ENCODE measurements at regions not wholly inside any gene's neighbourhood (a gene's known extent, or its start where the extent isn't known, plus 50 kb on each side); places are given as distances from the start of the nearest gene placed in this dataset.

DNA sequence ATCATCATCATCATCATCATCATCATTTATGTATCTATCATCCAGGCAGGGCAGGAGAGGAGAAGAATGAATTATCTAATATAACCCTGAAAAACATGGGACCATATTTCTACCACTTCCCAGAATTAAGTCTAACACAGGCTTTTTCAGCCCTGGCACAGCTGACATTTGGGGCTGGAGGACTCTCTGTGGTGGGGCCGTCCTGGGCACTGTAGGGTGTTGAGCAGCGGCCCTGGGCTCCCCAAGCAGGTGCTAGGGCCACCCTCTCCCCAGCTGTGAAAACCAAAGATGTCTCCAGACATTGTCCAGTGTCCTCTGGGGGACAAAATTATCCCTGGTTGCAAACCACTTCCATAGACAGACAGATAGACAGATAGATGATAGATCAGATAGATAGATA is 288.4 kb downstream of the CRLF2 start:
- Histone ChIP-seq H2AFZ (replicated peaks; ENCODE audit: low read length, poor library complexity) (no peak overlapping the region), H3K4me1 (ENCODE audit: control insufficient read depth, insufficient read depth, low read length) (no peaks in the 10 kb centered on the region), H2BK5ac (ENCODE audit: low read depth, low read length, poor library complexity, severe bottlenecking) (no peak overlapping the region), H4K20me1 (ENCODE audit: insufficient read depth, low read length) (no peaks in the 10 kb centered on the region), H3K79me1 (ENCODE audit: low read depth in 1 of 2, low read length in 2 of 2) (no peaks in the 10 kb centered on the region), H3K27me3 (ENCODE audit: control insufficient read depth, insufficient read depth, low read length) (no peaks in the 10 kb centered on the region), H3K18ac (ENCODE audit: low read depth, low read length) (no peak overlapping the region), H3K23ac (ENCODE audit: low read depth, low read length) (no peak overlapping the region), H3K27ac (ENCODE audit: insufficient read depth, low read length) (no peak overlapping the region), H3K56ac (ENCODE audit: extremely low read depth, insufficient read depth, low read length) (no peak overlapping the region), H2BK20ac (ENCODE audit: low read depth, low read length) (no peak overlapping the region), H3K9me3 (ENCODE audit: control insufficient read depth, insufficient read depth, low read length) (peaks cover 15% of the 10 kb centered on the region), H3K36me3 (ENCODE audit: control insufficient read depth, insufficient read depth, low read length) (no peaks in the 10 kb centered on the region), H2BK15ac (ENCODE audit: low read depth, low read length) (no peak overlapping the region), H3K9me1 (ENCODE audit: insufficient read depth, low read length) (no peaks in the 10 kb centered on the region), H4K91ac (ENCODE audit: insufficient read depth, low read depth, low read length) (no peak overlapping the region), H3K9ac (ENCODE audit: low read depth, low read length) (no peak overlapping the region), H4K5ac (ENCODE audit: low read depth, low read length) (no peak overlapping the region), H2AK5ac (ENCODE audit: low read depth, low read length) (no peak overlapping the region), H3K4me3 (ENCODE audit: insufficient read depth, low read depth, low read length) (no peak overlapping the region), H3K4ac (ENCODE audit: low read depth, low read length) (no peak overlapping the region), H2BK120ac (ENCODE audit: low read depth, low read length) (no peak overlapping the region), H3K4me2 (ENCODE audit: low read depth, low read length) (no peak overlapping the region), H3K14ac (replicated peaks; ENCODE audit: low read depth, low read length) (no peak overlapping the region), H4K8ac (ENCODE audit: low read depth in 2 of 2, low read length in 2 of 2) (no peak overlapping the region), H2AK9ac (replicated peaks; ENCODE audit: low read depth, low read length, poor library complexity) (no peak overlapping the region)
- no peak for DNase-seq
- no peak for TF ChIP-seq MAFK (IDR thresholded peaks at IDR 0.05; ENCODE audit: low read depth, low read length)
- TF ChIP-seq, protein P1, sequence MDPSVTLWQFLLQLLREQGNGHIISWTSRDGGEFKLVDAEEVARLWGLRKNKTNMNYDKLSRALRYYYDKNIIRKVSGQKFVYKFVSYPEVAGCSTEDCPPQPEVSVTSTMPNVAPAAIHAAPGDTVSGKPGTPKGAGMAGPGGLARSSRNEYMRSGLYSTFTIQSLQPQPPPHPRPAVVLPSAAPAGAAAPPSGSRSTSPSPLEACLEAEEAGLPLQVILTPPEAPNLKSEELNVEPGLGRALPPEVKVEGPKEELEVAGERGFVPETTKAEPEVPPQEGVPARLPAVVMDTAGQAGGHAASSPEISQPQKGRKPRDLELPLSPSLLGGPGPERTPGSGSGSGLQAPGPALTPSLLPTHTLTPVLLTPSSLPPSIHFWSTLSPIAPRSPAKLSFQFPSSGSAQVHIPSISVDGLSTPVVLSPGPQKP (IDR thresholded peaks at IDR 0.05; ENCODE audit: borderline replicate concordance, low read depth, low read length) = no peak
- ChIA-PET POLR2A (ENCODE audit: unreplicated experiment) (no interaction called here), CTCF (no interaction called here)
- BruUV-seq (replicated peaks) = no TSS peak
- in situ Hi-C loops (cut with MboI; ENCODE audit: low sequenced_read_pairs) (no loop called here), intact Hi-C loops (cut with micrococcal nuclease) (no loop called here), dilution Hi-C loops (cut with HindIII; ENCODE audit: low sequenced_read_pairs, unreplicated experiment) (no loop called here)
- no CpG with 5 or more reads among the region's 2 CpGs for WGBS, 2 experiments (ENCODE audit: extremely low coverage in 2 of 2, insufficient read length in 1 of 2)
- no peak for ATAC-seq (ENCODE audit: low read depth)
